H9 (cell line): ENCODE measurements at regions not wholly inside any gene's neighbourhood (a gene's known extent, or its start where the extent isn't known, plus 50 kb on each side); places are given as distances from the start of the nearest gene placed in this dataset.
A peak's percentile ranks its signal among the peaks of the same experiment; 100 is the strongest.

Experiments
- DNase-seq: peaks from one replicate; pipeline ENCODE4 v3.0.0-alpha.2; 2017
- H2AFZ ChIP-seq: one replicate; pipeline ENCODE4 v1.6.1; 2013; ENCODE audit warnings: mild to moderate bottlenecking, low read length, control low read depth, moderate library complexity
- H2AK5ac ChIP-seq: 2 replicates; pipeline ENCODE4 v1.6.1; 2013; ENCODE audit warnings: low read length, control low read depth, mixed read lengths; ENCODE audit not compliant: insufficient read length
- H2BK120ac ChIP-seq: one replicate; pipeline ENCODE4 v1.6.1; 2013; ENCODE audit warnings: low read depth, mild to moderate bottlenecking, low read length, control low read depth, inconsistent platforms; ENCODE audit not compliant: poor library complexity, severe bottlenecking
- H2BK12ac ChIP-seq: 2 replicates; pipeline ENCODE4 v1.6.1; 2013; ENCODE audit warnings: low read length, control low read depth, mixed read lengths, low read depth; ENCODE audit not compliant: insufficient read length
- H2BK15ac ChIP-seq: 2 replicates; pipeline ENCODE4 v1.6.1; 2013; ENCODE audit warnings: low read depth, low read length, control low read depth
- H2BK20ac ChIP-seq: one replicate; pipeline ENCODE4 v1.6.1; 2013; ENCODE audit warnings: low read depth, mild to moderate bottlenecking, low read length, control low read depth, inconsistent platforms; ENCODE audit not compliant: poor library complexity, severe bottlenecking
- H2BK5ac ChIP-seq: 2 replicates; pipeline ENCODE4 v1.6.1; 2013; ENCODE audit warnings: low read length, control low read depth, mixed read lengths; ENCODE audit not compliant: insufficient read length
- H3K14ac ChIP-seq: 2 replicates; pipeline ENCODE4 v1.6.1; 2013; ENCODE audit warnings: low read length, control low read depth; ENCODE audit not compliant: insufficient read depth
- H3K18ac ChIP-seq: 2 replicates; pipeline ENCODE4 v1.6.1; 2013; ENCODE audit warnings: low read depth, mild to moderate bottlenecking, mixed read lengths, low read length, control low read depth; ENCODE audit not compliant: insufficient read length
- H3K23ac ChIP-seq: 2 replicates; pipeline ENCODE4 v1.6.1; 2013; ENCODE audit warnings: low read length, control low read depth, mixed read lengths, low read depth; ENCODE audit not compliant: insufficient read length
- H3K23me2 ChIP-seq: 2 replicates; pipeline ENCODE4 v1.6.1; 2013; ENCODE audit warnings: low read depth, mild to moderate bottlenecking, mixed read lengths, low read length, control low read depth; ENCODE audit not compliant: insufficient read length, poor library complexity, severe bottlenecking
- H3K27ac ChIP-seq: 2 replicates; pipeline ENCODE4 v1.5.1; 2013; ENCODE audit warnings: low read length, control low read depth, mixed read lengths, low read depth; ENCODE audit not compliant: insufficient read length
- H3K27me3 ChIP-seq: 2 replicates; pipeline ENCODE4 v1.6.1; 2013; ENCODE audit warnings: low read length, control low read depth, inconsistent platforms; ENCODE audit not compliant: insufficient read depth
- H3K4ac ChIP-seq: 2 replicates; pipeline ENCODE4 v1.6.1; 2013; ENCODE audit warnings: low read depth, mild to moderate bottlenecking, control low read depth, inconsistent platforms, low read length, moderate library complexity
- H3K4me1 ChIP-seq: 2 replicates; pipeline ENCODE4 v1.6.1; 2013; ENCODE audit warnings: low read length, control low read depth, inconsistent platforms; ENCODE audit not compliant: insufficient read depth
- H3K4me2 ChIP-seq: 2 replicates; pipeline ENCODE4 v1.6.1; 2013; ENCODE audit warnings: low read length, control low read depth, mixed read lengths; ENCODE audit not compliant: insufficient read length, insufficient read depth
- H3K56ac ChIP-seq: 2 replicates; pipeline ENCODE4 v1.6.1; 2013; ENCODE audit warnings: low read depth, mild to moderate bottlenecking, mixed read lengths, low read length, control low read depth; ENCODE audit not compliant: insufficient read length
- H3K79me1 ChIP-seq: 2 replicates; pipeline ENCODE4 v1.6.1; 2013; ENCODE audit warnings: low read depth, mild to moderate bottlenecking, moderate library complexity, low read length, control low read depth, inconsistent platforms; ENCODE audit not compliant: insufficient read depth, poor library complexity, severe bottlenecking
- H3K79me2 ChIP-seq: 2 replicates; pipeline ENCODE4 v1.6.1; 2013; ENCODE audit warnings: low read length, control low read depth, inconsistent platforms; ENCODE audit not compliant: insufficient read depth
- H3K9ac ChIP-seq: 2 replicates; pipeline ENCODE4 v1.6.1; 2013; ENCODE audit warnings: low read length, control low read depth, mixed read lengths; ENCODE audit not compliant: insufficient read length; ENCODE audit errors: extremely low read depth
- H3K9me3 ChIP-seq: one replicate; pipeline ENCODE4 v1.6.1; 2013; ENCODE audit warnings: low read depth, low read length, inconsistent platforms; ENCODE audit not compliant: control insufficient read depth
- H3T11ph ChIP-seq: one replicate; pipeline ENCODE4 v1.6.1; 2013; ENCODE audit warnings: mild to moderate bottlenecking, low read length, control low read depth, inconsistent platforms
- H4K20me1 ChIP-seq: one replicate; pipeline ENCODE4 v1.6.1; 2013; ENCODE audit not compliant: control insufficient read depth, insufficient read length, insufficient read depth
- H4K5ac ChIP-seq: 2 replicates; pipeline ENCODE4 v1.6.1; 2013; ENCODE audit warnings: low read depth, mild to moderate bottlenecking, mixed read lengths, low read length, control low read depth; ENCODE audit not compliant: insufficient read length
- H4K8ac ChIP-seq: replicated peaks from 2 replicates; pipeline ENCODE4 v1.6.1; 2013; ENCODE audit warnings: low read length, control low read depth, mixed read lengths, low read depth; ENCODE audit not compliant: insufficient read length
- H4K91ac ChIP-seq: 2 replicates; pipeline ENCODE4 v1.6.1; 2013; ENCODE audit warnings: low read depth, mild to moderate bottlenecking, moderate library complexity, mixed read lengths, low read length, control low read depth; ENCODE audit not compliant: insufficient read length
- H3K27ac Mint-ChIP-seq, 3 experiments: 2 replicates in 2 of 3; 3 replicates in 1 of 3; pipeline ENCODE4 v1.8.0; 2020 to 2021; ENCODE audit warnings: mixed read lengths in 3 of 3, mild to moderate bottlenecking in 1 of 3, moderate library complexity in 1 of 3
- H3K27me3 Mint-ChIP-seq: 2 replicates; pipeline ENCODE4 v1.8.0; 2021; ENCODE audit warnings: low read depth, mild to moderate bottlenecking, moderate library complexity, mixed read lengths
- H3K36me3 Mint-ChIP-seq, 3 experiments: 2 replicates in 2 of 3; 3 replicates in 1 of 3; pipeline ENCODE4 v1.8.0; 2020 to 2021; ENCODE audit warnings: low read depth in 3 of 3, mixed read lengths in 3 of 3; ENCODE audit not compliant: insufficient read depth in 1 of 3
- H3K4me1 Mint-ChIP-seq, 2 experiments: 2 replicates each; pipeline ENCODE4 v1.8.0; 2020; ENCODE audit warnings: mixed read lengths in 2 of 2
- H3K4me3 Mint-ChIP-seq, 2 experiments: 2 replicates in 1 of 2; 3 replicates in 1 of 2; pipeline ENCODE4 v1.8.0; 2020 to 2021; ENCODE audit warnings: mild to moderate bottlenecking in 2 of 2, mixed read lengths in 2 of 2, moderate library complexity in 1 of 2
- H3K9me3 Mint-ChIP-seq, 2 experiments: 2 replicates in 1 of 2; 3 replicates in 1 of 2; pipeline ENCODE4 v1.8.0; 2020; ENCODE audit warnings: mild to moderate bottlenecking in 2 of 2, mixed read lengths in 2 of 2, moderate library complexity in 1 of 2
- WGBS: extraction: QIAGEN DNeasy Blood & Tissue Kit; methylation state at CpG from one replicate; pipeline ENCODE4 v1.1.7; 2013; ENCODE audit warnings: missing lambda C conversion rate, low lambda C conversion rate, mixed read lengths; ENCODE audit not compliant: insufficient read length; ENCODE audit errors: extremely low coverage; 5-methylcytosine and 5-hydroxymethylcytosine counted together
- TF ChIP-seq, protein P1 (sequence below): fragments of 200-600 bp; sonication (generic); conservative IDR thresholded peaks from 3 replicates; pipeline ENCODE4 v1.8.0; 2021; ENCODE audit warnings: antibody characterized with exemption, mild to moderate bottlenecking

DNA sequence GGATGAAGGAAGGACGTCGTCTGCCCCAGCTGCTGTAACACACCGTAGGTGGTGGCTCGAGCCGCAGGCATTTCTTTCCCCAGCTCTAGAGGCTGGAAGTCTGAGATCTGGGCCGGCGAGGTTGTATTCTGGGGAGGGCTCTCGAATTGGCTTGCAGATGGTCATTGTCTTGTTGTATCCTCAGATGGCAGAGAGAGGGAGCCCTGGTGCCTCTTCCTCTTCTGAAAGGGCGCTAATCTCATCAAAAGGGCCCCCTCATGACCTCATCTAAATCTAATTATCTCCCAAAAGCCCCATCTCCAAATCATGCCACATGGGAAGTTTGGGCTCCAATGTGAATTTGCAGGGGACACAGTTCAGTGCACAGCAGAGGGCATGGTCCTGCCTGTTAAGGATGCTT lies 109.0 kb downstream of the SIK1 start:
- Histone ChIP-seq H2AK5ac (no peak overlapping the region), H4K8ac (no peak overlapping the region)

More for the DNA sequence above, 109.0 kb downstream of the SIK1 start:
- Histone ChIP-seq H2BK20ac (no peak overlapping the region), H2AFZ (no peak overlapping the region), H3K79me2 (no peaks in the 10 kb centered on the region), H4K20me1 (no peaks in the 10 kb centered on the region), H2BK120ac (no peak overlapping the region), H2BK5ac (no peak overlapping the region), H3K27ac (no peak overlapping the region), H3K4me1 (peaks cover 3% of the 10 kb centered on the region; the same call in 1 of the 2 replicates), H3K23ac (no peak overlapping the region), H2BK15ac (no peak overlapping the region), H2BK12ac (no peak overlapping the region), H3K27me3 (no peaks in the 10 kb centered on the region), H3K9me3 (no peaks in the 10 kb centered on the region), H3K56ac (no peak overlapping the region), H3K79me1 (no peaks in the 10 kb centered on the region), H4K5ac (no peak overlapping the region), H4K91ac (no peak overlapping the region), H3K18ac (no peak overlapping the region), H3K14ac (no peak overlapping the region), H3K4me2 (no peak overlapping the region), H3K9ac (no peak overlapping the region), H3K4ac (no peak overlapping the region), H3K23me2 (no peaks in the 10 kb centered on the region), H3T11ph (no peak overlapping the region)
- DNase-seq: no peak
- Mint-ChIP-seq H3K27ac (no peak overlapping the region), H3K4me3 (no peak overlapping the region), H3K36me3 (peaks cover 2 to 15% (median 4%) of the 10 kb centered on the region in 3 experiments; a peak in 4 of 7 replicates), H3K4me1 (peaks cover 10 to 17% of the 10 kb centered on the region in 2 experiments), H3K9me3 (peaks cover 14 to 23% of the 10 kb centered on the region in 2 experiments), H3K27me3 (peaks cover 7% of the 10 kb centered on the region)
- TF ChIP-seq, protein P1, sequence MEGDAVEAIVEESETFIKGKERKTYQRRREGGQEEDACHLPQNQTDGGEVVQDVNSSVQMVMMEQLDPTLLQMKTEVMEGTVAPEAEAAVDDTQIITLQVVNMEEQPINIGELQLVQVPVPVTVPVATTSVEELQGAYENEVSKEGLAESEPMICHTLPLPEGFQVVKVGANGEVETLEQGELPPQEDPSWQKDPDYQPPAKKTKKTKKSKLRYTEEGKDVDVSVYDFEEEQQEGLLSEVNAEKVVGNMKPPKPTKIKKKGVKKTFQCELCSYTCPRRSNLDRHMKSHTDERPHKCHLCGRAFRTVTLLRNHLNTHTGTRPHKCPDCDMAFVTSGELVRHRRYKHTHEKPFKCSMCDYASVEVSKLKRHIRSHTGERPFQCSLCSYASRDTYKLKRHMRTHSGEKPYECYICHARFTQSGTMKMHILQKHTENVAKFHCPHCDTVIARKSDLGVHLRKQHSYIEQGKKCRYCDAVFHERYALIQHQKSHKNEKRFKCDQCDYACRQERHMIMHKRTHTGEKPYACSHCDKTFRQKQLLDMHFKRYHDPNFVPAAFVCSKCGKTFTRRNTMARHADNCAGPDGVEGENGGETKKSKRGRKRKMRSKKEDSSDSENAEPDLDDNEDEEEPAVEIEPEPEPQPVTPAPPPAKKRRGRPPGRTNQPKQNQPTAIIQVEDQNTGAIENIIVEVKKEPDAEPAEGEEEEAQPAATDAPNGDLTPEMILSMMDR: peak; percentile 38; the same call in 2 of the 3 replicates
- no CpG with 5 or more reads among the region's 9 CpGs for WGBS
